ENCODE measurements at regions not wholly inside any gene's neighbourhood (a gene's known extent, or its start where the extent isn't known, plus 50 kb on each side); places are given as distances from the start of the nearest gene placed in this dataset.
A peak's percentile ranks its signal among the peaks of the same experiment; 100 is the strongest.
"Not testable (repeated sequence)": the region's sequence is repeated elsewhere in the genome, so short reads cannot be mapped to it uniquely, and the experiment has no call there.

DNA sequence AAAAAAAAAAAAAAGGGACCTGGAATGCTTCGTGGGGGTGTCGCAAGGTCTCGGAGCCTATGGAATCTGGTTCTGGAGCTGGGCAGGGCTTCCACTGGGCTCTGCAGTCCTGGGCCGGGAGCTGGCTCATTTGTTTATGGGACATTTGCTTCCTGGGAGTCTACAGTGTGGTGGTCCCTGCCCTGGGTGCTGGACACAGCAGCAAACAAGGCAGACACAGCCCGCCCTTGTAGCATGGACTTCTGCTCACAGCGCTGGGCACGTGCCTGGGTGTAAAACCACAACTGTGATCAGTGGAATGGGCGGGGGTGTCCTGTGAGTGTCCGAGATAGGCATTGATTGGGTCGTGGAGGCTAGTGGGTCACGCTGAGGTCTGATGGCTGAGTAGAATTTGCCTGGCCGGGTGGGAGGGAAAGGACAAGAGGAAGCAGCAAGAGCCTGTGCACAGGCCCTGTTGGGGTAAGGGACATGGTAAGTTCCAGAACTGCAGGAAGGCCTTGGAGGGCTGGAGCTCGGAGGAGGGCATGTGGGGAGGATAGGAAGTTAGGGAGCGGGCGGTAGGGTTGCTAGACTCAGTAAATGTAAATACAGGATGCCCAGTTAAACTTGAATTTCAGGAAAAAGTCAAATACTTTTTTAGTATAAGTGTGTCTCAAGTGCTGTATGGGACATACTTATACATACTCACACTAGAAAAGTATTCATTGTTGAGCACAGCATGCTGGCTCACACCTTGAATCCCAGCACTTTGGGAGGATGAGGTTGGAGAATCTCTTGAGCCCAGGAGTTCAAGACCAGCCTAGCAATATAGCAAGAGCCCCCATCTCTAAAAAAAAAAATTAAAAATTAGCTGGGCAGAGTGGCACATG, 61.3 kb upstream of the PMEPA1 start:
- Histone ChIP-seq H3K4me2 (peak overlapping the region; percentile 95), H3K4me1 (peaks cover 54% of the 10 kb centered on the region), H3K27ac (peak overlapping the region; percentile 95 to 96), H3K9me3 (peaks cover 13% of the 10 kb centered on the region), H3K4me3 (no peak overlapping the region)
- POLR2A ChIA-PET: interaction anchor here (0.6 to 3.5 kb wide), 2 partner anchors 51 to 60 kb away, joined by 3 to 25 read pairs; partner anchors contain the start of gene PMEPA1
- 78% methylated on average over 12 of the region's 15 CpGs for WGBS (ENCODE audit: missing lambda C conversion rate)
- CTCF ChIA-PET: interaction anchor here (0.6 to 2.8 kb wide), 9 partner anchors 8 to 414 kb away, joined by 3 to 9 read pairs (median 6); no protein-coding TSS in a partner anchor
- TF ChIP-seq CEBPB (IDR thresholded peaks at IDR 0.05): peak in 1 of 2 experiments; percentile 28; a peak in 1 of 4 replicates
- no peak for TF ChIP-seq KDM5A (IDR thresholded peaks at IDR 0.05)
- ATAC-seq (no peak), DNase-seq (ENCODE audit: low read depth in 1 of 2, low spot score in 1 of 2) (no peak), FAIRE-seq (no peak)

DNA sequence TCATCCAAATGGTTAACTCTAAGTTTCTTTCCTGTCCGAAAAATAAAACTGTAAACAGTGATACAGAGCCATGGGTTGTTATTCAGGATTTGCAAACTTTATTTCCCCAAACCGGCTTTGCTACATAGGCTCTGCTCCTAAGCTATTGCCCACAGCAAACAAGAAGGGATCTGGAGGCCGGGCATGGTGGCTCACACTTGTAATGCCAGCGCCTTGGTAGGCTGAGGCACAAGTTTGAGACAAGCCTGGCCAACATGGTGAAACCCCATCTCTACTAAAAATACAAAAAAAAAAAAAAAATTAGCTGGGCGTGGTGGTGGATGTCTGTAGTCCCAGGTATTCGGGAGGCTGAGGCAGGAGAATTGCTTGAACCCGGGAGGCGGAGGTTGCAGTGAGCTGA, 60.6 kb upstream of the PMEPA1 start:
- DNase-seq (ENCODE audit: low read depth in 1 of 2, low spot score in 1 of 2); H3K4me3 ChIP-seq; H3K4me2 ChIP-seq; POLR2A ChIA-PET; H3K9me3 ChIP-seq; ATAC-seq; FAIRE-seq: not testable (repeated sequence)
- peaks cover 54% of the 10 kb centered on the region for H3K4me1 ChIP-seq
- CTCF ChIA-PET: interaction anchor here (0.6 to 1.6 kb wide), 4 partner anchors 10 to 415 kb away, joined by 3 to 7 read pairs (median 6); no protein-coding TSS in a partner anchor
- WGBS (ENCODE audit: missing lambda C conversion rate): 95% methylated on average over 8 of the region's 8 CpGs
- H3K27ac ChIP-seq: peak overlapping the region; percentile 95 to 96; a peak in 5 of 6 replicates

GRCh38 chr20:57769756-57770155, 59.9 kb upstream of the PMEPA1 start:
- DNase-seq (ENCODE audit: low read depth in 1 of 2, low spot score in 1 of 2): no peak
- CTCF ChIA-PET: interaction anchor here (0.7 to 1.6 kb wide), 4 partner anchors 9 to 115 kb away, joined by 3 to 7 read pairs (median 4); no protein-coding TSS in a partner anchor
- H3K9me3 ChIP-seq: peaks cover 5% of the 10 kb centered on the region; the same call in 2 of the 3 replicates
- POLR2A ChIA-PET: interaction anchor here (1.0 kb wide), 1 partner anchor 21 kb away, joined by 3 read pairs; no protein-coding TSS in a partner anchor
- FAIRE-seq: no peak
- H3K27ac ChIP-seq: peak overlapping the region; percentile 95 to 96
- ATAC-seq: no peak
- no peak overlapping the region for H3K4me3 ChIP-seq
- peak overlapping the region; percentile 9; the same call in 1 of the 3 replicates for H3K4me2 ChIP-seq
- H3K4me1 ChIP-seq: peaks cover 54% of the 10 kb centered on the region
- 80% methylated on average over 5 of the region's 5 CpGs for WGBS (ENCODE audit: missing lambda C conversion rate)
- no peak for TF ChIP-seq HOXA7 (CRISPR knock-in tag; IDR thresholded peaks at IDR 0.05)
- TF ChIP-seq TP53 (CRISPR knock-in tag; IDR thresholded peaks at IDR 0.05): no peak
- TF ChIP-seq EHF (CRISPR knock-in tag; IDR thresholded peaks at IDR 0.05): no peak
- TF ChIP-seq HOXB5 (CRISPR knock-in tag; IDR thresholded peaks at IDR 0.05): no peak
- TF ChIP-seq, protein P1, sequence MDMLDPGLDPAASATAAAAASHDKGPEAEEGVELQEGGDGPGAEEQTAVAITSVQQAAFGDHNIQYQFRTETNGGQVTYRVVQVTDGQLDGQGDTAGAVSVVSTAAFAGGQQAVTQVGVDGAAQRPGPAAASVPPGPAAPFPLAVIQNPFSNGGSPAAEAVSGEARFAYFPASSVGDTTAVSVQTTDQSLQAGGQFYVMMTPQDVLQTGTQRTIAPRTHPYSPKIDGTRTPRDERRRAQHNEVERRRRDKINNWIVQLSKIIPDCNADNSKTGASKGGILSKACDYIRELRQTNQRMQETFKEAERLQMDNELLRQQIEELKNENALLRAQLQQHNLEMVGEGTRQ (IDR thresholded peaks at IDR 0.05): no peak
- TF ChIP-seq JUN (IDR thresholded peaks at IDR 0.05): no peak
- TF ChIP-seq JUNB (IDR thresholded peaks at IDR 0.05): no peak
- TF ChIP-seq HOXB13 (CRISPR knock-in tag; IDR thresholded peaks at IDR 0.05; ENCODE audit: low read depth): no peak
- TF ChIP-seq ESRRA (IDR thresholded peaks at IDR 0.05; ENCODE audit: borderline replicate concordance, low read length): no peak
- no peak for TF ChIP-seq PHF8 (IDR thresholded peaks at IDR 0.05; ENCODE audit: borderline replicate concordance, low read depth)
- no peak for TF ChIP-seq MYC (IDR thresholded peaks at IDR 0.05; ENCODE audit: borderline replicate concordance, low read length)
- no peak for TF ChIP-seq CBX2 (IDR thresholded peaks at IDR 0.05; ENCODE audit: borderline replicate concordance, low read depth)
- TF ChIP-seq ZSCAN20 (CRISPR knock-in tag; IDR thresholded peaks at IDR 0.05): no peak
- TF ChIP-seq RAD21 (conservative IDR thresholded peaks at IDR 0.05 in 1 of 2, IDR thresholded peaks at IDR 0.05 in 1 of 2): no peak
- no peak for TF ChIP-seq PBX3 (IDR thresholded peaks at IDR 0.05)
- no peak for TF ChIP-seq RNF2 (IDR thresholded peaks at IDR 0.05; ENCODE audit: borderline replicate concordance, low read depth)

All from A549 (cell line).